NCI-H2029 treated with DMSO at 0.1 percent for 48 hours (cell line): ENCODE measurements at regions not wholly inside any gene's neighbourhood (a gene's known extent, or its start where the extent isn't known, plus 50 kb on each side); places are given as distances from the start of the nearest gene placed in this dataset.
"Not testable (repeated sequence)": the region's sequence is repeated elsewhere in the genome, so short reads cannot be mapped to it uniquely, and the experiment has no call there.

Experiments used
- DNase-seq: peaks from one replicate; lab custom pipeline; 2025; lab: John Stamatoyannopoulos, UW

DNA sequence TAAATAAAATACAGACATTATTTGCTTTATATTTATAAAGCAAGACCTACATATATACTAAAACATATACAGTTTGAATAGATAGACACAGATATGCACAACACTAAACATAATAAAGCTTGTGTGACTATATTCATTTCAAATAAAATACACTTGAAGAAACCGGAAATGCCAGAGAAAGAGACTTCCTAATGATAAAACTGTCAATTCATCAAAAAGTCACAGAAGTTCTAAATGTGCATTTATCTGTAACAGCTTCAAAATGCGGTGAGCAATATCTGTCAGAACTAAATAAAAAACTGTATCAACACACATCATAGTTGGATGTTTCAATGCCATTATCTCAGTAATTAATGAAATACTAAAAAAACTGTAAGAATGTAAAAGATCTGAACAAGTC, 60.6 kb upstream of the CTSV start:
- not testable (repeated sequence) for DNase-seq

DNA sequence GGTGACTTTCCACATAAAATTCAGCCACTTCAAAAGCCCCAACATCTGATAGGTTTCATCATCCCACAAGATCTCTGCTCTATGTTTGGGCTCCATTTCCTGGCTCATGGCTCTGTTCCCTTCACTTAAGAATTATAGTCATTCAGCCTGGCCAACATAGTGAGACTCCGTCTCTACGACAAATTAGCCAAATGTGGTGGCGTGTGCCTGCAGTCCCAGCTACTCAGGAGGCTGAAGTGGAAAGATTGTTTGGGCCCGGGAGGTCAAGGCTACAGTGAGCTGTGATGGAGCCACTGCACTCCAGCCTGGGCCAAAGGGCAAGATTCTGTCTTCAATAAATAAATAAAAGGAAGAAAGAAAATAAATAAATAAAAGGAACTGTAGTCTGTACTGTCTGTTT, 57.9 kb upstream of the CTSV start:
- no peak for DNase-seq

DNA sequence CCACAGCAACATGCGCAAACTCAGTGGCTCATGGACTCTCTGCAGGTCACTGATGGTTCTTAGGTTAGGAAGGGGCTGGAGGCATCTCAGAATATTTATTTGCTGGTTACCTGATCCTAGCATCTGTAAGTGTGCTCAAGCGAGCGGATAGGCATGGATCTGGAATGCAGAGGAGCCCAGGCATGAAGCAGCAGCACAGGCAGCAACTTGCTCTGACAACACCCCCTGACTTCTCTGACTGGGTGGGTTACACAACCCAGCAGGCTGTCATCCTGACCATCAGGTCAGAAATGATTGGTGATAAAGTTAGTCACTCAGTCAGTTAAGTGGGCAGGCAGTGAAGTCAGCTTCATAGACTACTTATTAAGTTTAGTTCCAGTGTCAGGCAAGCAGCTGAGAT, 50.4 kb upstream of the CTSV start:
- DNase-seq: not testable (repeated sequence)
